T-helper 9 cell (primary cell): ENCODE measurements at regions not wholly inside any gene's neighbourhood (a gene's known extent, or its start where the extent isn't known, plus 50 kb on each side); places are given as distances from the start of the nearest gene placed in this dataset.

ENCODE experiments used
- DNase-seq: peaks from one replicate; pipeline ENCODE4 v3.0.0-alpha.2; 2020

DNA sequence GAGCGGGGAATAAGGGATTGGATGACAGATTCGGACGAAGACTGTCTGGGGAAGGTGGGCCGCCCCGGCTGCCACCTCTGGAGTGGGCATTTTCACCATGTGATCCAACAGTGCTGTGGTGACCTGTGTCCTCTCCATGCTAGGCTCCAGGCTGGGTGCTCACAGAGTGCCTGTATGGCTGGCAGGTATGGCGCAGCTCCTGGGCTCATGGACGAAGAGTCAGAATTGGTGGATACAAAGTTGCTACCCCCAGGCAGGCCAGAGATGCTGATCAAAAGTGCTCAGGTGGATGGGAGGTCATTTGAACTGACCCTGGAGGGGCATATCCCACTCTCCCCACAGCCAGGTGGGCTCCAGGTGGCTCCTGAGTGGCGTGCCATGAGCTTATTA, 111.3 kb upstream of the UQCRFS1 start:
- DNase-seq: no peak

DNA sequence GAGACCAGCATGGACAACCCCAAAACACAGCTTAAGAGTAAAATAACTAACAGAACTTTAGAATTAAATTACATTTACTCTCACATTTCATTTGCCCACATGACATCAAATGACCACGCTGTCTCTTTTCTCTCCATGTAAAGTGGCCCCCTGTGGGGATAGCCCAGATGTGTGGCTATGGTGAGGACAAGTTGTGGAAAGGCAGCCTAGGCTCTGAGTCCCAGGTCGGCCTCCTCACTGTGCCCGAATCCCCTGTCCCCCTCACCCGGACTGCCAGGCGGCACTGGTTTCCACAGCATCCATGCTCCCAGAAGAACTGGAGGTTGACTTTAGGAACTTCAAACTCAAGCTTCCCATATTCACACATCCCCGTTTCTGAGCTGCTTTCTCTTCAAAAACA, 111.8 kb upstream of the UQCRFS1 start:
- DNase-seq: no peak

DNA sequence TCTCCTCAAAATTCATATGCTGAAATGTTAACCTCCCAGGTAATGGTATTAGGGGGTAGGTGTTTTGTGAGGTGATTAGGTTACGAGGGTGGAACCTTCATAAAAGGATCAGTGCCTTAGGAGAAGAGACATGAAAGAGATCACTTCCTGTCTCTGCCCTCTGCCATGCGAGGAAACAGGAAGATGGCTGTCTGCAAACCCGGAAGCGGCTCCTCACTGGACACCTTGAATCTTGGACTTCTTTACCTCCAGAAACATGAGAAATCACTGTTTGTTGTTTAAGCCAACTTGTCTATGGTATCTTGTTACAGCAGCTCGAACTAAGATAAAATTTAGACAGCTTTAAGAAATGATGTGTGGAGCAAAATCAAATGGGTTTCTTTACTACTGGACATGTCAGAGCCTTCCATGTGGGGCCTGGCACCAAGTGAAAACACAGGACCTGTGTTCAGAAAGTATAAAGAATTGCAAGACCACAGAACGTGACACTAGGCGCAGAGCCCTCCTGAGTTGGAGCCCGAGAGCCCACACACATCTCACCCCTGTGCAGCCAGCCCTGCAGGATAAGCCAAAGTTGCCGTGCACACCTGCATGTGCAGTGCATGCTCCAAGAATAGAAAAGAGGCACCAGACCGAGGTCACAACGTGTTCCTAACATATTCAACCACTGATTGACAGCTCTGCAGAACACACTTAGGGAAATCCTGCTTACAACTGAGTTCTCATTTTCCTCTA, 112.5 kb upstream of the UQCRFS1 start:
- no peak for DNase-seq

DNA sequence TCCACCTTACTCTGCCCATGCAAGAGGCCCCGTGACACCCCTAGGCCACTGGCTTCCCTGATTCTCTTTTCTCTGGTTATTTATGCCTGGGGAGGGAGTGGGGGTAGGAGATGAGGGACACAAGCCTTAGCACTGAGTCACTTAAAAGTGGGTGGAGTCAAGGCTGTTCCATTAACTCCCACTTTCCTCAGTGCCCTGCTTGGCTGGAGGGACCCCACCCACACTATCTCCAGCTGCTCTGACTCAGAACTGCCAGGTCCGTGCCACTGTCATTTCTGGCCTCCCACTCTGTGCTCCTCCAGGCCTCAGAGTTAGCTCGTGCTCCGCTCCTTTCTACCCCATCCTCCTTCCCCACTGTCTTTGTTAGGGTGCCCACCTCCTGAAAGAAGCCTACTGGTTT, 113.4 kb upstream of the UQCRFS1 start:
- DNase-seq: no peak

DNA sequence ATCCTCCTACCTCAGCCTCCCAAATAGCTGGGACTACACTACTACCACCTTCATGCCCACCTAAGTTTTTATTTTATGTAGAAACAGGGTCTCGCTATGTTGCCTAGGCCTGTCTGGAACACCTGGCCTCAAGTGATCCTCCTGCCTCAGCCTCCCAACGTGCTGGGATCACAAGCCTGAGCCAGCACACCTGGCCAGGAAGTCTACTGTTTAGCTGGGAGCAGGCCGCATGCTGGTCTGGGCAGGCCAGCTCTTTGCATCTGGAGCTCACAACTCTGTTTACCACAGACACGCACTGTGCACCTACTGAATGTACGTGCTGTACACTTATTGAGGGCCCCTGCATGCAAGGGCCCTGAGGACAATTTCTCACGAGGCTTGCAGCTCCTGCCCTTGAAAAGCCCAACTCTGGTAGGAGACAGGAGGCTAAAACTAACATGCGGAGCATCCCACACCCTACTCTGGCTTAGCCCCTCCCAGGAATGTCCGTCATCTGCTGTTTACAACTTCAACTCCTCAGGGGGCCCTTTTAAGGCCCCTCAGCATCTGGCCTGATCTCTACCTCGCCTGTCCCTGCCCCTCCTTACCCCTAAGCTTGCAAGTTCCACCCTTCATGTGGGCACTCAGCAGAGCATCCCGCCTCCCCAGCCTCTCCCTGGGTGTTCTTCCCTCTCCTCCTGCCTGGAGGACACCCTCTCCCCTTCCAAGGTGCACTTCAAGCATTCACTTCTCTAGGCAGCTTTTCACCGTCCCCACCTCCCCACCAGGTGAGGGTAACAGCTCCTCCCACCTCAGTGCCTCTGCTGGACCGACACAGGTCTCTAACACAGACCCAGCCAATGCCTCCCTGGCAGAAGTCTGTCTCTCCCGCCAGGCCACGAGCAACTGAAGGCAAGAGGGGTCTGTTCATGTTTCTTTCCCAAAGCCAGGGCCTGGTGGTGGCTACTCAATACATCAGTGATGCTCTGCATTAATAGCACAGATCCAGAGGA, 114.2 kb upstream of the UQCRFS1 start:
- no peak for DNase-seq

DNA sequence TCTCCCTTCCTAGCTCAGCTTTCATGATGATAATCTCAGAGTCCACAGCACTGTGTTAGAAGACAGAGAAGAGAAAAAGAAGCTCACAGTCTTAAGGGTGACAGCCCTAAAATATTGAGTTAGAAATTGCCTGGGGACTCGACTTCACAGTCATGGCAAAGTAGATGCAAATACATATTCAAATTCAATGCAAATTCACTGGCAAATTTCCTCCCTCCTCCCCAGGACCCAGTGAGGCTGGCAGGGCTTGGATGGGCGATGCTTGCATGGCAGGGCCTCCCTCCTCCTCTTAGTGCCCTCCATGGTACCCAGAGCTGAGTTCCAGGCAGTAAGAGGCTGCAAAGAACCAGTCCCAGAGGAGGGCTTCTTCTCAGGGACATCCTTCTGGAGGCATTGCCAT, 115.6 kb upstream of the UQCRFS1 start:
- no peak for DNase-seq

DNA sequence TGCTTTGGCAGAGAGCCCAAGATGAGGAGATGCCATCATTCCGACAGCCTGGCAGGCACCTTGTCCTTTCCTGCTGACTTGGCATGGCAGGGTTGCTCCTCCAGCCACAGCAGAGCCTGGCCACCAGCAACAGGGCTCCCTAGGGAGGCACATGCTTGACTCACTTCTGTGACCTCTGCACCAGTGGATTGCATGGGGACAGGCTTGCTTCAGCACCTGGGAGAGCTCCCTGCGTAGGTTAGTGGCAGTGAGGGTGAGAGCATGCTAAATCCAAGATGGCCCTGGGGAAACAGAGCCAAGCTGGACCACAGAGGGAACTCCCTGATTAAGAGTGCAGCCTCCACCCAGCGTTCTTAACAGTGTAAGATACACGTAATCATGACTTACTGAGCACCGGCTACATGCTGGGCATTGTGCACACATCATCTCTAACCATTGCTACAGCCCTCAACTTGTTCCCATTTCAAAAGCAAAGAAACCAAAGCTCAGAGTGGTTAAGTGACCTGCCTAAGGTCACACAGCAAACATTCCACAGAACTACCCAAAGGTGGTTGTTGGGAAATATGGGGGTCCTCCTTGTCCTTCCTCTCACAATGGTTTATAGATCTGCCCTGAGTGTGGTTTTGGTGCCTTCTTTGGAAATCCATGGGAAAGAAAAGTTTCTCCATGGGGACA, 116.6 kb upstream of the UQCRFS1 start:
- DNase-seq: no peak

DNA sequence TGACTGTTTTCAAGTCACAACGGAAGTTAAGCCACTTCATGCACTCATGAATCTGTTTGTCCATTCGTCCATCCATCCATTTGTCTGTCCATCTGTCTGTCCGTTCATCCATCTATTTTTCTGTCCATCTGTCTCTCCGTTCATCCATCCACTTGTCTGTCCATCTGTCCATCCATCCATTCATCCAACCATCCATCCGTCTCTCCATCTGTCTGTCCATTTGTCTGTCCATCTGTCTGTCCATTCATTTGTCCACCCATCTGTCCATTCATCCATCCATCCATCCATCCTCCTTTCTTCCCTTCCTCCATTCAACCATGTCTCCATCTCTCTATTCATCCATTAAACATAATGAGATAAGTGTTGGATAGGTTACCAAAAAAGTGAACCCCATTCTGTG, 123.5 kb upstream of the UQCRFS1 start:
- no peak for DNase-seq

DNA sequence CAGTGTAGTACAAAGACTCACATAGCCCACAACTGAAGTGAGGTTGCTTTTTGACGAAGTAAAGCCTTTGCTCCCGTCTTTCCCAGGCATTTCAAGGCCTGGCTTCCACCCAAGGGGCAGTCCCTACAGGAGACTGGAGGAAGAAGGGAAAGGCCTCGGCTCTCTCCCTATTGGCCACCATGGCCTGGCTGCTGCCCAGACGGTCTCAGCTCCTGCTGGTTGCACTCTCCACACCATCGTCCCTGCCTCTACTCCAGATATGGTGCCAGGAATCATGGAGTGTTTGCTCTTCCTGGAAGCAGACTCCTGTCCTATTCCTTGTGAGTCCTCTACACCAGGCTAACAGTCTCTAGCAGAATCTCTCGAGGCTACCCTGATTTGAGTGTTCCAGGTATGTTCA, 124.1 kb upstream of the UQCRFS1 start:
- DNase-seq: no peak

DNA sequence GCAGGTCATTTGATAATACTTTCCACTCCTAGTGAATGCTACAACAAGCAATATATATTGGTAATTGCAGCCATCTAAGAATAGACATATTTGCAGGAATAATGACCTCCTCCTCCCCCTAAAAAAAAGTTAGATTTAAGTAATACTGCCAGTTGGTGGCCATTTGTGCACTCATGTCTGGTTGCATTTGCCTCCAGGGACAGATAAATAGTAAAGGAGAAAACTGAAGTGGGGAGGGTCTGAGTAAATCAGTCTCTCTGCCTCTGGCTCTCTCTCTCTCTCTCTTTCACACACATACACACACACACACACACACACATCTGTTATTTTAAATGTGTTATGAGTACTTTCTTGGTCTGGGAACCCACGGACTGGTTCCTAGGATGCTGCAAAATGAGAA, 125.5 kb upstream of the UQCRFS1 start:
- no peak for DNase-seq

DNA sequence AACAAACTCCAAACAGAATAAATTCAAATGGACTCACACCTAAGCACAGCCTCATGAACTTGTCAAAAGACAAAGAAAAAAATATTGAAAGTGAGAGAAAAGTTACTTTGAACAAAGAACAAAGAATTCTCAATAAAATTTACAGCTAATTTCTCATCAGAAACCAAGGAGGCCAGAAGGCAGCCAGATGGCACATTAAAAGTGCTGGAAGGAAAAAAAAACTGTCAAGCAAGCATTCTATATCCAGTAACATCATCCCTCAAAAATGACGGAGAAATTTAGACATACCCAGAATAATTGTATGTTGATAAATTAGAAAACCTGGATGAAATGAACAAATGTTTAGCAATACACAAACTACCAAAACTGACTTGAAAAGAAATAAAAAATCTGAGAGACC, 129.8 kb upstream of the UQCRFS1 start:
- no peak for DNase-seq

DNA sequence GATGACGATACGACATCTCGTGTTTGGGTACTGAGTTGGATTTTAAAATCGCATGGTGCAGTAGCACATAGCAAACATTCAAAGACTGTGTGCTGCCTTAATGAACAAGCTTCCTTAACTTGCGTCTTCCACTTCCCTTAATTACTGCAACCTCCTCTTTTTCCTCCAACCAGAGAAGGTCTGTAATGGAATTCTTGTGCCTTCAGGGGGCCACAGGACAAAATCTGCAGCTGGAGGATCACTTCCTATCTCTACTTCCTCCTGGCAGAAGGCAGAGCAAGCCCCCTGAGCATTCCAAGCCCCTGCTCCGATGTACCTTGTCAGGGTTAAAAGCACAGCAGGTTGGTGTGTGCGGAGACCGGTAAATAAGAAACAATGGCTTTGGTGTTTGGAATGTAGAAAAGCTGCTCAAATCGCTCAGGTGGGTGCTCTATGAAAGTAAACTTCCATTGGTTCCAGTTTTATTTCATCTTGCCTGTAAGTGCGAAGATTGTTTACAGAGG, 151.3 kb upstream of the UQCRFS1 start:
- DNase-seq: no peak

DNA sequence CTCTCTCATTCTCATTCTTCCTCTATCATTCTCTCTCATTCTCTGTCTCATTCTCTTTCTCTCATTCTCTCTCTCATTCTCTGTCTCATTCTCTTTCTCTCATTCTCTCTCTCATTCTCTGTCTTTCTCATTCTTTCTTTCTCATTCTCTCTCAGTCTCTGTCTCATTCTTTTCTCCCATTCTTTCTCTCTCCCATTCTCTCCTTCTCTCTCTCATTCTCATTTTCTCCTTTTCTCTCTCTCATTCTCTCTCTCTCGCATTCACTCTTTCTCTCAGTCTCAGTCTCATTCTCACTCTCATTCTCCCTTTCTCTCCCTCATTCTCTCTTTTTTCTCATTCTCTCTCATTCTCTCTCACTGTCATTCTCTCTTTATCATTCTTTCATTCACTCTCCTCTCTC, 152.0 kb upstream of the UQCRFS1 start:
- no peak for DNase-seq

DNA sequence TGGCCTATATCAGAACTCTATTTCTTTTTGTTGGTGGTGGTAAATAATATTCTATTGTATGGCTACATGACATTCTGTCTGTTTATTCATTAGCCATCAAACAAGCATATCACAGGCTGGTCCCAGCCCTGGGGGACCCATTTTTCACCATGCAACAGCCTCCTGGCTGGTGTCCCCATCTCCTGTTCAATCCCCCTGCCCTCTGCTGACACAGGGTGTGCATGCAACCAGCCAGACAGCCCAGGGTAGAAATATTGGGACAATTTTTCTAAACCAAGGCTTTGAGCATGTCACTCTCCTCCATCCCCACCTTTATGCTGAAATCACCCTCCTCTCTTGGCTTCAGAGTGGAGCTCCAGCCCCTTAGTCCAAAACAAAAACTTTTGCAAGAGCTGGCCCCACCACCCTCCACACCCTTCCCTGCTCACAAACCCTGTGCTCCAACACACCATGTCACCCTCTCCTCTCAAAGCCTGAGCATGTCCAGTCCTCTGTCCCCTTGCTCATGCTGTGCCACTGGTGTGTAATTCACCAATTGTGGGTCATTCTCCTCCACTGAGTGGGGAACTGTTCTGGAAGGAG, 153.0 kb upstream of the UQCRFS1 start:
- no peak for DNase-seq

DNA sequence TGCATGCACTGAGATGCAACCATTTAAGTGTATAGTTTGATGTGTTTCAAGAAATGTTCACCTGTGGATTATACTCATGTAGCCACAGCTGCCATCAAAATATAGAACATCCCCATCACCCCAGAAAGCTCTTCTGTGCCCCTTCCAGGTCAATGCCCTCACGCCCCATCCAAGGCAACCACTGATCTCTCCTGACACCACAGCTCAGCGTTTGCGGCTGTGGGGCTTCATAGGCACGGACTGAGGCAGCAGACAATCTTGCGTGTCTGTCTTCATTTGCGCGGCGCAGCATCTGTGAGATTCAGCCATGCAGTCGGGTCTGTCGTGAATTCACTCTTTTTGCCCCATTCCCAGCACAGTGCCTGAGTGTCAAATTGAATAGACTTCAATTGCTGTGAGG, 153.8 kb upstream of the UQCRFS1 start:
- no peak for DNase-seq

DNA sequence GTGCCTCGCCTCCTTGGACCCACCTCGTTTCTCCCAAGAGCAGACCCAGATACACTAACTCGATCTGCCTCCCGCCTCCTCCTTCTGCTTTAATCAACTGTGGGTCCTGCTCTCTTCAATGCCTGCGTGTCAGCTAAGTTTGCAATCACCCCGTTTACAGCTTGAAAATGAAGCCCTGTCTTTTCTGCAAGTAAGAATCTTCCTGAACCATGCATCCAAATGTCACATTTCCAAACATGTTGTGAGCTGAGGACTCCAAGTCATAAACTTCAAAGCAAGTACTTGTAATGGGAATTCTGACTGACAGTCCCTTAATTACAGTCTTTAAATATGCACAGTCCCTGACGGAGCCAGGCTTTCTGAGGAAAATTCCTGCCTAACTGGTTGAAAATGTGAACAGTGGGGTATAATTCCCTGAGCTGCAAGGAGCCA, 154.9 kb upstream of the UQCRFS1 start:
- DNase-seq: no peak

DNA sequence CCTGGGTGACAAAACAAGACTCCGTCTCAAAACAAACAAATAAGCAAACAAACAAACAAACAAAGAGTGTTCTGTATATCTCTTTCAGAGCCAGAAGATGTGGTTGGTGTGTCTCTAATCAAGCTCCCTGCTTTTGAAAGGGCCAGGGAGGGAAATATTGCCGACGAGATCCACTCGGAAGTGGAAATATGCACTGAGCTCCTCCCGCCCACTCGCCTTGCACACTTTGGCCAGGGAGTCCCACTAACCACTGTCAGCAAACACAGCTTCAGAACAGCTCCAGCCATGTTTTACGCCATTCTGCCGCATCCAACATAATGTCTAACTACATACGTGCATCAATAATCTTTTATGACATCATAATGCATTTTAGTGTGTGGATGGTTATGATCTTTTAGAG, 155.5 kb upstream of the VSTM2B start:
- DNase-seq: no peak

DNA sequence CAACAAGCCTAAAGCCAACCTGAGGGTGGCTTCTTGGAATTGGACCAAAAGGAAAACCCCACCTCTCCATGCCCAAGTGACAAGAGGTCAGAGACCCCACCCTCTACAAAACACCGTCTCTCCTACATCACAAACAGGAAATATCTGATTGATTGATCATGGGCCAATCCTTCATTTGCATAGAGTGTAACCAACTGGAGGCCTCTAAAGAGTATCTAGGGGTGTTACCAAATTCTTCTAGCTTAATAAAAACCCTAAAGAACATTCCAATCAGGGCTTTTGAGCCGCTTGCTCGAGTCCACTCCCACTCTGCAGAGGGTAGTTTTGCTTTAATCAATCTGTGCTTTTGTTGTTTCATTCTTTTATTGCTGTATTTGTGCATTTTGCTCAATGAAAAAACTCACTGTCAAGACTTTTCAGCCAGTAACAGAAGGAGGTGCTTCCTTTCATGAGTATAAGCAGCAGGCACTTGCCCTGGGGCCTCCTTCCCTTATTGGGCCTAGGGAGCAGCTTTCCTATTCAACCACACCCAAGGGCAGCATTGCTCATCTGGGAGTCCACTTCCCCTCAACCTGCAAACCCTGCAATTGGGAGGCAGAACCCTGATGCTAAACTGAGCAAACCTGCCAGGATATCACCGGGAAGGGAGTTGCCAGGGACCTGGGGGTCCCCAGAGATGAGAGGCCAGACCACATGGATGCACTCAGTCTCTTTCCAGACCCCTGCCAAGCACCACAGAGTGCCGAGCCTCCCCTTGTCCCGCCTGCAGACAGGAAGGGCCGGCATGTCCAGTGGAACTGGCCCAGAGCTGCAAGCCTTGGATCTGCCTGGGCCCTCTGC, 154.3 kb upstream of the VSTM2B start:
- DNase-seq: no peak

DNA sequence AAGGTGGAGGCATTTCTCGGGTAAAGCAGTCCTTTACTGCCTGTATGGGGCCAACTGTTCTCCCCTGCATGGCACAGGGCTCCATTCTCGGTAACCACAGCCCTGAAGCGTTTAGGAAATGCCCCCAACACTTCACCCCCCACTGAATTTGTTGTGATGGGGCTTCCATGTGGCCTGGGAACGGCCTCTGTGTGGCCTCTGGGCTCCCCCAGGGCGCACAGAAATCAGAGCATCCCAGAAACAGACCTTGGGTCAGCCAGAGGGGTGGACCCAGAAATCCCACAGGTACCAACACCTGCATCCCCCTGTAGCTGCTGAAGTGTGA, 153.7 kb upstream of the VSTM2B start:
- no peak for DNase-seq

DNA sequence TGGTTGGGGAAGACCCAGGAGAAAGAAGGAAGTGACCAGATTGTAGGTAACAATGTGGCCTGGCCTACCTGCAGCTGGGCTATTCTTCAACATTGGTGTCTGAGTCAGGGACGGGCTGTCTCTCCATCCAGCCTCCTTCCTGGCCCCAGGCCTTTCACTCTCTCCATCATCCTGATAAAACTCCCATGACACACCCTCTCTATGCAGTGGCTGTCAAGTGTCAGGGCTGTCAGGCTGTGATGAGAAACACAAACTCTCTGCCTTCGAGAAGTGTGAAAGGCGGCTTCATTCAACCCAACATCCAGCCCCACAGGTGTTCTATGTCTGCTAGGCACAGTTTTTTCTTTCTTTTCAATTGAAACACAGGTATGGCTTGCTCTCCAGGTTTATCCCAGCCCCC, 153.3 kb upstream of the VSTM2B start:
- no peak for DNase-seq

DNA sequence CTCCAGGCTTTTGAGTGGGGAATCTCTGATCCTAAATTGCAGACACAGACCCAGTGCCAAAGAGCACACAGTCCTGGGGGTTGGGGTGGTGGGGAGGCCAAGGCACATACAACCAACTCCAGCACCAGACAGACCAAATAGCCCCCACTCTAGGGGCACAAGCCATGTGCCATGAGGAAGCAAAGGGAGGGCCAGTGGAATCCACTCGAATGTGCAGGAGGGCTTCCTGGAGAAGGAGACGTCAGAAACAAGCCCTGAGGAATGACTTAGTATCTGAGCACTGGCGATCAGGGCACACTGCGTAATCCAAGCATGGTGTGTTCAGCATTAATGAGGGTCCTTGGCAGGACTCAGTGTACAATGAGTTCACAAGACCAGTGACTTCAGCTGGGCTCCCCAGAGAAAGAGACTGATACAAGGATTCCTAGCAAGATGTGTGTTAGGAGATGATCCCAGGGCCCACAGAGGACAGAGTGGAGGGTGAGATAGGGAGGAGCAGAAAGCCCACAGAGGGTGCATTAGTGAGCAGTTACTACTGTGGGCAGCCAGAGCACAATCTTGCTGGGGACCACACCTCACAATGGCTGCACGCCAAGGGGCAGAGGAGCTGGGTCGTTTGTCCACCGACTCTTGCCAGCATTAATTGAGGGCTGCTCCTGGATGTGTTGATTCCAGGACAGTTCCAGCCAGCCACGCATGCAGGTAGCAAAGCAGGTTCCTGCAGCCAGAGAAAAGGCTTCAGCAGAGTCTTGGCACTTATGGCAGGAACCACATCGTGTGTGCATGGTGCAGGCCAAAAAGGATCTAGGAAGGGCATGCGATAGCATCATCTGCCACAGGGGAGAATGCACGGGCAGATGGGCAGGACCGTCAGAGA, 152.6 kb upstream of the VSTM2B start:
- DNase-seq: no peak
